ENCODE measurements at regions not wholly inside any gene's neighbourhood (a gene's known extent, or its start where the extent isn't known, plus 50 kb on each side); places are given as distances from the start of the nearest gene placed in this dataset.

- H3K4me3 ChIP-seq (replicated peaks; ENCODE audit: low read depth, low read length), result no peak overlapping the region
- no peak for DNase-seq (ENCODE audit: extremely low read depth, low read depth)
- no peak for TF ChIP-seq CTCF (IDR thresholded peaks at IDR 0.05; ENCODE audit: low read depth, low read length, missing control alignments)
Observed at GRCh38 chr1:198444792-198445191, 95.7 kb downstream of the ATP6V1G3 start.

GRCh38 chr1:198443365-198444233 is 96.9 kb downstream of the ATP6V1G3 start:
- no peak for TF ChIP-seq CTCF (IDR thresholded peaks at IDR 0.05; ENCODE audit: low read depth, low read length, missing control alignments)
- H3K4me3 ChIP-seq (replicated peaks; ENCODE audit: low read depth, low read length), result no peak overlapping the region
- DNase-seq (ENCODE audit: extremely low read depth, low read depth), result peak; percentile 51

GRCh38 chr1:198440842-198441241 is 99.6 kb downstream of the ATP6V1G3 start:
- H3K4me3 ChIP-seq (replicated peaks; ENCODE audit: low read depth, low read length), result no peak overlapping the region
- TF ChIP-seq CTCF (IDR thresholded peaks at IDR 0.05; ENCODE audit: low read depth, low read length, missing control alignments), result no peak
- DNase-seq (ENCODE audit: extremely low read depth, low read depth), result no peak

- no peak for DNase-seq (ENCODE audit: extremely low read depth, low read depth)
- no peak for TF ChIP-seq CTCF (IDR thresholded peaks at IDR 0.05; ENCODE audit: low read depth, low read length, missing control alignments)
- H3K4me3 ChIP-seq (replicated peaks; ENCODE audit: low read depth, low read length), result no peak overlapping the region
Observed at GRCh38 chr1:198437332-198437731, 103.1 kb downstream of the ATP6V1G3 start.

- no peak for TF ChIP-seq CTCF (IDR thresholded peaks at IDR 0.05; ENCODE audit: low read depth, low read length, missing control alignments)
- no peak overlapping the region for H3K4me3 ChIP-seq (replicated peaks; ENCODE audit: low read depth, low read length)
- DNase-seq (ENCODE audit: extremely low read depth, low read depth), result no peak
Observed at GRCh38 chr1:198436276-198436675, 104.2 kb downstream of the ATP6V1G3 start.

- no peak for DNase-seq (ENCODE audit: extremely low read depth, low read depth)
- no peak overlapping the region for H3K4me3 ChIP-seq (replicated peaks; ENCODE audit: low read depth, low read length)
- no peak for TF ChIP-seq CTCF (IDR thresholded peaks at IDR 0.05; ENCODE audit: low read depth, low read length, missing control alignments)
Observed at GRCh38 chr1:198435056-198435455, 105.4 kb downstream of the ATP6V1G3 start.
